ENCODE measurements at regions not wholly inside any gene's neighbourhood (a gene's known extent, or its start where the extent isn't known, plus 50 kb on each side); places are given as distances from the start of the nearest gene placed in this dataset.

GRCh38 chr4:145389550-145389949, 92.1 kb upstream of the SMAD1 start:
- ChIA-PET POLR2A (no interaction called here), CTCF (no interaction called here)
- Mint-ChIP-seq H3K9me3 (ENCODE audit: unreplicated experiment) (peaks cover 9% of the 10 kb centered on the region), H3K27me3 (ENCODE audit: insufficient read depth, unreplicated experiment) (peaks cover 11% of the 10 kb centered on the region), H3K36me3 (ENCODE audit: insufficient read depth, unreplicated experiment) (no peaks in the 10 kb centered on the region), H3K4me1 (ENCODE audit: insufficient read depth, unreplicated experiment) (no peaks in the 10 kb centered on the region), H3K4me3 (ENCODE audit: unreplicated experiment) (no peak overlapping the region), H3K27ac (ENCODE audit: low read depth, unreplicated experiment) (no peak overlapping the region)
- intact Hi-C loops (cut with micrococcal nuclease) = no loop called here
- no peak for DNase-seq (ENCODE audit: unreplicated experiment)
- no TSS peak for BruUV-seq (replicated peaks)
- TF ChIP-seq CTCF (IDR thresholded peaks at IDR 0.05; ENCODE audit: unreplicated experiment) = no peak

GRCh38 chr4:145388043-145388442, 93.6 kb upstream of the SMAD1 start:
- DNase-seq (ENCODE audit: unreplicated experiment) = no peak
- intact Hi-C loops (cut with micrococcal nuclease) = no loop called here
- H3K27me3 Mint-ChIP-seq (ENCODE audit: insufficient read depth, unreplicated experiment) = peaks cover under 1% of the 10 kb centered on the region
- peaks cover 14% of the 10 kb centered on the region for H3K9me3 Mint-ChIP-seq (ENCODE audit: unreplicated experiment)
- no peak overlapping the region for H3K27ac Mint-ChIP-seq (ENCODE audit: low read depth, unreplicated experiment)
- BruUV-seq (replicated peaks) = no TSS peak
- POLR2A ChIA-PET = no interaction called here
- CTCF ChIA-PET = interaction anchor here (0.7 kb wide), 1 partner anchor 25 kb away, joined by 3 read pairs; no protein-coding TSS in a partner anchor
- H3K36me3 Mint-ChIP-seq (ENCODE audit: insufficient read depth, unreplicated experiment) = no peaks in the 10 kb centered on the region
- no peak for TF ChIP-seq CTCF (IDR thresholded peaks at IDR 0.05; ENCODE audit: unreplicated experiment)
- H3K4me3 Mint-ChIP-seq (ENCODE audit: unreplicated experiment) = no peak overlapping the region
- no peaks in the 10 kb centered on the region for H3K4me1 Mint-ChIP-seq (ENCODE audit: insufficient read depth, unreplicated experiment)

DNA sequence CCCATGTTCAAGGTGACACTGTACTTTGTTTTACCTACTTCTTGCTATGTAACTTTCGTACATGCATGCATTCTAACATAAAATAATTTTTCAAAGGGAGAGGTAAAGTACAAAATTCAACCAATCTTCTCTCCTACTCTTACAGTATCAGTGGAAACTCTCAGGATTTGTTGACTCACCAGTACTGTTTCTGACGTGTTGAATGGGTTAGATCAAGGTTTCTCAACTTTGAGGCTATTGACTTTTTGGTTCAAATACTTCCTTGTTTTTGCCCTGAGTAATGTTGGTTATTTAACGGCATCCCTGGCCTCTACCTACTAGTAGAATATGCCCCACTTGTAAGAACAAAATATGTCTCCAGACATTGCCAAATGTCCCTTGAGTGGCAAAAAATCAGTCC, 94.6 kb upstream of the SMAD1 start:
- Mint-ChIP-seq H3K4me1 (ENCODE audit: insufficient read depth, unreplicated experiment) (no peaks in the 10 kb centered on the region), H3K27ac (ENCODE audit: low read depth, unreplicated experiment) (no peak overlapping the region), H3K27me3 (ENCODE audit: insufficient read depth, unreplicated experiment) (no peaks in the 10 kb centered on the region), H3K4me3 (ENCODE audit: unreplicated experiment) (no peak overlapping the region), H3K9me3 (ENCODE audit: unreplicated experiment) (peaks cover 14% of the 10 kb centered on the region), H3K36me3 (ENCODE audit: insufficient read depth, unreplicated experiment) (no peaks in the 10 kb centered on the region)
- no peak for TF ChIP-seq CTCF (IDR thresholded peaks at IDR 0.05; ENCODE audit: unreplicated experiment)
- ChIA-PET CTCF (no interaction called here), POLR2A (no interaction called here)
- no peak for DNase-seq (ENCODE audit: unreplicated experiment)
- intact Hi-C loops (cut with micrococcal nuclease) = no loop called here
- BruUV-seq (replicated peaks) = no TSS peak

GRCh38 chr4:145381163-145381562, 100.5 kb upstream of the SMAD1 start:
- no TSS peak for BruUV-seq (replicated peaks)
- no peak for TF ChIP-seq CTCF (IDR thresholded peaks at IDR 0.05; ENCODE audit: unreplicated experiment)
- Mint-ChIP-seq H3K27me3 (ENCODE audit: insufficient read depth, unreplicated experiment) (no peaks in the 10 kb centered on the region), H3K4me1 (ENCODE audit: insufficient read depth, unreplicated experiment) (no peaks in the 10 kb centered on the region), H3K4me3 (ENCODE audit: unreplicated experiment) (no peak overlapping the region), H3K9me3 (ENCODE audit: unreplicated experiment) (peaks cover 14% of the 10 kb centered on the region), H3K27ac (ENCODE audit: low read depth, unreplicated experiment) (no peak overlapping the region), H3K36me3 (ENCODE audit: insufficient read depth, unreplicated experiment) (no peaks in the 10 kb centered on the region)
- ChIA-PET POLR2A (no interaction called here), CTCF (interaction anchor here (0.7 kb wide), 1 partner anchor 17 kb away, joined by 4 read pairs; no protein-coding TSS in a partner anchor)
- no peak for DNase-seq (ENCODE audit: unreplicated experiment)
- intact Hi-C loops (cut with micrococcal nuclease) = no loop called here

All from MCF 10A (cell line).